Panc1 (cell line): ENCODE measurements at regions not wholly inside any gene's neighbourhood (a gene's known extent, or its start where the extent isn't known, plus 50 kb on each side); places are given as distances from the start of the nearest gene placed in this dataset.
"Not testable (repeated sequence)": the region's sequence is repeated elsewhere in the genome, so short reads cannot be mapped to it uniquely, and the experiment has no call there.

Source experiments
- POLR2AphosphoS5 ChIP-seq: IDR thresholded peaks from 2 replicates; pipeline ENCODE4 v1.6.1; 2012; ENCODE audit warnings: mild to moderate bottlenecking, low read depth, low read length, moderate library complexity
- SIN3A ChIP-seq: IDR thresholded peaks from 2 replicates; pipeline ENCODE4 v1.6.1; 2012; ENCODE audit warnings: low read depth, mild to moderate bottlenecking, low read length, moderate library complexity, borderline replicate concordance; ENCODE audit not compliant: insufficient read depth
- TF ChIP-seq, protein P1 (sequence below): fragments of 450-650 bp; IDR thresholded peaks from 2 replicates; pipeline ENCODE4 v1.5.1; 2017; ENCODE audit warnings: mild to moderate bottlenecking

DNA sequence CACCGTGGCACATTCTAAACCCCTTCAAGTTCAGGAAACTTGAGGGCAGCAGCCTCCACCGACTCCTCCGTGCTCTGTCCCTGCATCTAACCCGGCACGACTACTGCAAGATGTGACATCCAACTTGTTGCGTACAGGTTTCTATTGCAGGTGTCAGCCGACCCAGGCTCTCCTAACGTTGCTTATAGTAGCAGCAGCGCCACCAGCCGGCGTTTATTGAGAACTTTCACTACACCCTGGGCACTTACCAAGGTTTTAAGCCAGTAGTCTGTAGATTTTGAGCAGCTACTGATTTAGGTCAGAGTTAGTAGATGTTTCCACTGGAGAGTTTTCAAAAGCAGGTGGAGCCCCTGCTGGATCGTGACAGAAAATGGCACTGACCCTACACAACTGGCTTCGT, 123.8 kb upstream of the PRKX start:
- TF ChIP-seq POLR2AphosphoS5, SIN3A: not testable (repeated sequence)
- TF ChIP-seq, protein P1, sequence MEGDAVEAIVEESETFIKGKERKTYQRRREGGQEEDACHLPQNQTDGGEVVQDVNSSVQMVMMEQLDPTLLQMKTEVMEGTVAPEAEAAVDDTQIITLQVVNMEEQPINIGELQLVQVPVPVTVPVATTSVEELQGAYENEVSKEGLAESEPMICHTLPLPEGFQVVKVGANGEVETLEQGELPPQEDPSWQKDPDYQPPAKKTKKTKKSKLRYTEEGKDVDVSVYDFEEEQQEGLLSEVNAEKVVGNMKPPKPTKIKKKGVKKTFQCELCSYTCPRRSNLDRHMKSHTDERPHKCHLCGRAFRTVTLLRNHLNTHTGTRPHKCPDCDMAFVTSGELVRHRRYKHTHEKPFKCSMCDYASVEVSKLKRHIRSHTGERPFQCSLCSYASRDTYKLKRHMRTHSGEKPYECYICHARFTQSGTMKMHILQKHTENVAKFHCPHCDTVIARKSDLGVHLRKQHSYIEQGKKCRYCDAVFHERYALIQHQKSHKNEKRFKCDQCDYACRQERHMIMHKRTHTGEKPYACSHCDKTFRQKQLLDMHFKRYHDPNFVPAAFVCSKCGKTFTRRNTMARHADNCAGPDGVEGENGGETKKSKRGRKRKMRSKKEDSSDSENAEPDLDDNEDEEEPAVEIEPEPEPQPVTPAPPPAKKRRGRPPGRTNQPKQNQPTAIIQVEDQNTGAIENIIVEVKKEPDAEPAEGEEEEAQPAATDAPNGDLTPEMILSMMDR = not testable (repeated sequence)
